NCI-H2029 treated with DMSO at 0.1 percent for 48 hours (cell line): ENCODE measurements at regions not wholly inside any gene's neighbourhood (a gene's known extent, or its start where the extent isn't known, plus 50 kb on each side); places are given as distances from the start of the nearest gene placed in this dataset.

Experiments
- DNase-seq: peaks from one replicate; lab custom pipeline; 2025; lab: John Stamatoyannopoulos, UW

GRCh38 chr7:46879783-46880182 is 702.1 kb downstream of the TNS3 start:
- DNase-seq, result no peak

GRCh38 chr7:46871516-46871915 is 710.4 kb downstream of the TNS3 start:
- no peak for DNase-seq

GRCh38 chr7:46864716-46865115 is 717.2 kb downstream of the TNS3 start:
- DNase-seq, result no peak

- no peak for DNase-seq
Observed at GRCh38 chr7:46859963-46860475, 721.9 kb downstream of the TNS3 start.

- DNase-seq, result no peak
Observed at GRCh38 chr7:46855851-46856250, 726.1 kb downstream of the TNS3 start.

GRCh38 chr7:46854958-46855473 is 726.9 kb downstream of the TNS3 start:
- no peak for DNase-seq

GRCh38 chr7:46853451-46853850 is 728.5 kb downstream of the TNS3 start:
- no peak for DNase-seq

- DNase-seq, result no peak
Observed at GRCh38 chr7:46852795-46853194, 729.1 kb downstream of the TNS3 start.

GRCh38 chr7:46850563-46851330 is 731.2 kb downstream of the TNS3 start:
- no peak for DNase-seq

- DNase-seq, result no peak
Observed at GRCh38 chr7:46848944-46849343, 733.0 kb downstream of the TNS3 start.

- DNase-seq, result no peak
Observed at GRCh38 chr7:46848311-46848710, 733.6 kb downstream of the TNS3 start.

GRCh38 chr7:46847126-46847525 is 734.8 kb downstream of the TNS3 start:
- DNase-seq, result no peak

- DNase-seq, result no peak
Observed at GRCh38 chr7:46844486-46844885, 737.4 kb downstream of the TNS3 start.

- DNase-seq, result no peak
Observed at GRCh38 chr7:46841248-46841647, 740.7 kb downstream of the TNS3 start.

GRCh38 chr7:46839651-46840050 is 742.3 kb downstream of the TNS3 start:
- DNase-seq, result no peak

- no peak for DNase-seq
Observed at GRCh38 chr7:46838463-46838862, 743.4 kb downstream of the TNS3 start.

- DNase-seq, result no peak
Observed at GRCh38 chr7:46835556-46835955, 746.4 kb downstream of the TNS3 start.

GRCh38 chr7:46834921-46835320 is 747.0 kb downstream of the TNS3 start:
- no peak for DNase-seq

- DNase-seq, result no peak
Observed at GRCh38 chr7:46833197-46833596, 748.7 kb downstream of the TNS3 start.

- DNase-seq, result no peak
Observed at GRCh38 chr7:46832136-46832535, 749.8 kb downstream of the TNS3 start.

GRCh38 chr7:46819819-46820218 is 762.1 kb downstream of the TNS3 start:
- DNase-seq, result no peak

- DNase-seq, result no peak
Observed at GRCh38 chr7:46814516-46815250, 767.2 kb downstream of the TNS3 start.

GRCh38 chr7:46812101-46812675 is 769.7 kb downstream of the TNS3 start:
- no peak for DNase-seq
